HG02852 (cell line): ENCODE measurements at regions not wholly inside any gene's neighbourhood (a gene's known extent, or its start where the extent isn't known, plus 50 kb on each side); places are given as distances from the start of the nearest gene placed in this dataset.

Experiments used
- ATAC-seq: cut with Tn5 transposase; IDR thresholded peaks from one replicate; pipeline ENCODE4 v1.9.1; 2021; ENCODE audit warnings: mild to moderate bottlenecking, moderate library complexity; ENCODE audit not compliant: unreplicated experiment

GRCh38 chr6:144646093-144647056, 361.2 kb downstream of the UTRN start:
- no peak for ATAC-seq

- no peak for ATAC-seq
Observed at GRCh38 chr6:144647406-144647964, 362.4 kb downstream of the UTRN start.

GRCh38 chr6:144647971-144648651, 363.0 kb downstream of the UTRN start:
- ATAC-seq: no peak

GRCh38 chr6:144649085-144649484, 363.9 kb downstream of the UTRN start:
- ATAC-seq: no peak

- ATAC-seq: no peak
Observed at GRCh38 chr6:144651234-144651633, 366.1 kb downstream of the UTRN start.

GRCh38 chr6:144652292-144652891, 367.3 kb downstream of the UTRN start:
- ATAC-seq: no peak

GRCh38 chr6:144653885-144654505, 368.9 kb downstream of the UTRN start:
- ATAC-seq: peak; percentile 96

- peak; percentile 3 for ATAC-seq
Observed at GRCh38 chr6:144654506-144654905, 369.4 kb downstream of the UTRN start.

- no peak for ATAC-seq
Observed at GRCh38 chr6:144655376-144655775, 370.2 kb downstream of the UTRN start.

GRCh38 chr6:144657691-144658090, 372.6 kb downstream of the UTRN start:
- no peak for ATAC-seq

- peak; percentile 76 for ATAC-seq
Observed at GRCh38 chr6:144659202-144660182, 374.4 kb downstream of the UTRN start.

GRCh38 chr6:144660561-144661115, 375.5 kb downstream of the UTRN start:
- ATAC-seq: no peak

GRCh38 chr6:144661116-144661806, 376.1 kb downstream of the UTRN start:
- no peak for ATAC-seq

GRCh38 chr6:144662812-144663365, 377.8 kb downstream of the UTRN start:
- ATAC-seq: no peak

- ATAC-seq: no peak
Observed at GRCh38 chr6:144664281-144664680, 379.1 kb downstream of the UTRN start.

GRCh38 chr6:144664947-144665346, 379.8 kb downstream of the UTRN start:
- no peak for ATAC-seq

- ATAC-seq: no peak
Observed at GRCh38 chr6:144665932-144666450, 380.9 kb downstream of the UTRN start.

GRCh38 chr6:144666781-144667180, 381.6 kb downstream of the UTRN start:
- ATAC-seq: no peak
